GM23338 (cell line): ENCODE measurements at regions not wholly inside any gene's neighbourhood (a gene's known extent, or its start where the extent isn't known, plus 50 kb on each side); places are given as distances from the start of the nearest gene placed in this dataset.

Experiments used
- CREB1 ChIP-seq: fragments of 250-450 bp; sonication (Bioruptor Pico); IDR thresholded peaks from 2 replicates; pipeline ENCODE4 v1.5.0; 2020; ENCODE audit warnings: low read depth, mild to moderate bottlenecking, moderate library complexity
- EZH2 ChIP-seq: fragments of 200-600 bp; sonication (generic); IDR thresholded peaks from one replicate; pipeline ENCODE4 v1.8.0; 2017; ENCODE audit warnings: antibody characterized with exemption, mild to moderate bottlenecking, low read depth; ENCODE audit not compliant: unreplicated experiment
- EZH2phosphoT487 ChIP-seq: fragments of 200-600 bp; sonication (generic); IDR thresholded peaks from one replicate; pipeline ENCODE4 v1.8.1; 2018; ENCODE audit warnings: antibody characterized with exemption; ENCODE audit not compliant: unreplicated experiment
- JUNB ChIP-seq: IDR thresholded peaks from one replicate; pipeline ENCODE4 v1.6.1; 2016; ENCODE audit warnings: antibody characterized with exemption; ENCODE audit not compliant: unreplicated experiment
- POLR2AphosphoS5 ChIP-seq: IDR thresholded peaks from 2 replicates; pipeline ENCODE4 v1.6.1; 2016; ENCODE audit warnings: antibody characterized with exemption, low read depth
- STAT1 ChIP-seq: IDR thresholded peaks from one replicate; pipeline ENCODE4 v1.6.1; 2016; ENCODE audit warnings: antibody characterized with exemption; ENCODE audit not compliant: unreplicated experiment
- ZNF114 ChIP-seq: fragments of 250-450 bp; sonication (Bioruptor Pico); IDR thresholded peaks from 2 replicates; pipeline ENCODE4 v1.5.0; 2020; ENCODE audit warnings: mild to moderate bottlenecking, moderate library complexity
- TF ChIP-seq, protein P1 (sequence below), 2 experiments: fragments of 200-600 bp in 1 of 2; sonication (generic) in 1 of 2; conservative IDR thresholded peaks; 2 replicates each; pipeline versions ENCODE4 v1.5.1 to v1.6.1; 2016 to 2017; ENCODE audit warnings: antibody characterized with exemption in 2 of 2, low read depth in 2 of 2, mild to moderate bottlenecking in 2 of 2, moderate library complexity in 1 of 2
- TF ChIP-seq, protein P2 (sequence below): IDR thresholded peaks from 2 replicates; pipeline ENCODE4 v1.6.1; 2016; ENCODE audit warnings: antibody characterized with exemption
- TF ChIP-seq, protein P3 (sequence below): IDR thresholded peaks from one replicate; pipeline ENCODE4 v1.6.1; 2018; ENCODE audit warnings: antibody characterized with exemption; ENCODE audit not compliant: unreplicated experiment

DNA sequence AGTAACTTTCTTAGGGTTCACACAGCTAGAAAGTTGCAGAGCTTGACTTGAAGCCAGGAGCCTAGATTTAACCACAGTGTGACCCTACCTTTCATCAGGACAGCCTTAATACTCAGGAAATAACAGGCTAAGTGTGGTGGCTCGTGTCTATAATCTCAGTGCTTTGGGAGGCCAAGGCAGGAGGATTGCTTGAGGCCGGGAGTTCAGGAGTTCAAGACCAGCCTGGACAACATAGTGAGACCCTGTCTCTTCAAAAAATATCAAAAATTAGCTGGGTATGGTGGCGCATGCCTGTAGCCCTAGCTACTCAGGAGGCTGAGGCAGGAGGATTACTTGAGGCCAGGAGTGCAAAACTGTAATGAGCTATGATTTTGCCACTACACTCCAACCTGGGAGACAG, 681.1 kb downstream of the MAT2B start:
- no peak for TF ChIP-seq EZH2
- TF ChIP-seq, protein P1, sequence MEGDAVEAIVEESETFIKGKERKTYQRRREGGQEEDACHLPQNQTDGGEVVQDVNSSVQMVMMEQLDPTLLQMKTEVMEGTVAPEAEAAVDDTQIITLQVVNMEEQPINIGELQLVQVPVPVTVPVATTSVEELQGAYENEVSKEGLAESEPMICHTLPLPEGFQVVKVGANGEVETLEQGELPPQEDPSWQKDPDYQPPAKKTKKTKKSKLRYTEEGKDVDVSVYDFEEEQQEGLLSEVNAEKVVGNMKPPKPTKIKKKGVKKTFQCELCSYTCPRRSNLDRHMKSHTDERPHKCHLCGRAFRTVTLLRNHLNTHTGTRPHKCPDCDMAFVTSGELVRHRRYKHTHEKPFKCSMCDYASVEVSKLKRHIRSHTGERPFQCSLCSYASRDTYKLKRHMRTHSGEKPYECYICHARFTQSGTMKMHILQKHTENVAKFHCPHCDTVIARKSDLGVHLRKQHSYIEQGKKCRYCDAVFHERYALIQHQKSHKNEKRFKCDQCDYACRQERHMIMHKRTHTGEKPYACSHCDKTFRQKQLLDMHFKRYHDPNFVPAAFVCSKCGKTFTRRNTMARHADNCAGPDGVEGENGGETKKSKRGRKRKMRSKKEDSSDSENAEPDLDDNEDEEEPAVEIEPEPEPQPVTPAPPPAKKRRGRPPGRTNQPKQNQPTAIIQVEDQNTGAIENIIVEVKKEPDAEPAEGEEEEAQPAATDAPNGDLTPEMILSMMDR (conservative IDR thresholded peaks at IDR 0.05; ENCODE audit: low read depth in 2 of 2): no peak
- no peak for TF ChIP-seq POLR2AphosphoS5
- TF ChIP-seq EZH2phosphoT487: no peak
- TF ChIP-seq STAT1: no peak
- TF ChIP-seq CREB1 (CRISPR knock-in tag): no peak
- no peak for TF ChIP-seq JUNB
- TF ChIP-seq, protein P2, sequence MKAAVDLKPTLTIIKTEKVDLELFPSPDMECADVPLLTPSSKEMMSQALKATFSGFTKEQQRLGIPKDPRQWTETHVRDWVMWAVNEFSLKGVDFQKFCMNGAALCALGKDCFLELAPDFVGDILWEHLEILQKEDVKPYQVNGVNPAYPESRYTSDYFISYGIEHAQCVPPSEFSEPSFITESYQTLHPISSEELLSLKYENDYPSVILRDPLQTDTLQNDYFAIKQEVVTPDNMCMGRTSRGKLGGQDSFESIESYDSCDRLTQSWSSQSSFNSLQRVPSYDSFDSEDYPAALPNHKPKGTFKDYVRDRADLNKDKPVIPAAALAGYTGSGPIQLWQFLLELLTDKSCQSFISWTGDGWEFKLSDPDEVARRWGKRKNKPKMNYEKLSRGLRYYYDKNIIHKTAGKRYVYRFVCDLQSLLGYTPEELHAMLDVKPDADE: no peak
- TF ChIP-seq, protein P3, sequence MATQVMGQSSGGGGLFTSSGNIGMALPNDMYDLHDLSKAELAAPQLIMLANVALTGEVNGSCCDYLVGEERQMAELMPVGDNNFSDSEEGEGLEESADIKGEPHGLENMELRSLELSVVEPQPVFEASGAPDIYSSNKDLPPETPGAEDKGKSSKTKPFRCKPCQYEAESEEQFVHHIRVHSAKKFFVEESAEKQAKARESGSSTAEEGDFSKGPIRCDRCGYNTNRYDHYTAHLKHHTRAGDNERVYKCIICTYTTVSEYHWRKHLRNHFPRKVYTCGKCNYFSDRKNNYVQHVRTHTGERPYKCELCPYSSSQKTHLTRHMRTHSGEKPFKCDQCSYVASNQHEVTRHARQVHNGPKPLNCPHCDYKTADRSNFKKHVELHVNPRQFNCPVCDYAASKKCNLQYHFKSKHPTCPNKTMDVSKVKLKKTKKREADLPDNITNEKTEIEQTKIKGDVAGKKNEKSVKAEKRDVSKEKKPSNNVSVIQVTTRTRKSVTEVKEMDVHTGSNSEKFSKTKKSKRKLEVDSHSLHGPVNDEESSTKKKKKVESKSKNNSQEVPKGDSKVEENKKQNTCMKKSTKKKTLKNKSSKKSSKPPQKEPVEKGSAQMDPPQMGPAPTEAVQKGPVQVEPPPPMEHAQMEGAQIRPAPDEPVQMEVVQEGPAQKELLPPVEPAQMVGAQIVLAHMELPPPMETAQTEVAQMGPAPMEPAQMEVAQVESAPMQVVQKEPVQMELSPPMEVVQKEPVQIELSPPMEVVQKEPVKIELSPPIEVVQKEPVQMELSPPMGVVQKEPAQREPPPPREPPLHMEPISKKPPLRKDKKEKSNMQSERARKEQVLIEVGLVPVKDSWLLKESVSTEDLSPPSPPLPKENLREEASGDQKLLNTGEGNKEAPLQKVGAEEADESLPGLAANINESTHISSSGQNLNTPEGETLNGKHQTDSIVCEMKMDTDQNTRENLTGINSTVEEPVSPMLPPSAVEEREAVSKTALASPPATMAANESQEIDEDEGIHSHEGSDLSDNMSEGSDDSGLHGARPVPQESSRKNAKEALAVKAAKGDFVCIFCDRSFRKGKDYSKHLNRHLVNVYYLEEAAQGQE: no peak
- no peak for TF ChIP-seq ZNF114 (CRISPR knock-in tag)
